COLO668 (cell line): ENCODE measurements at regions not wholly inside any gene's neighbourhood (a gene's known extent, or its start where the extent isn't known, plus 50 kb on each side); places are given as distances from the start of the nearest gene placed in this dataset.

Source experiments
- DNase-seq: peaks from one replicate; lab custom pipeline; 2025; ENCODE audit not compliant: unreplicated experiment; lab: John Stamatoyannopoulos, UW

DNA sequence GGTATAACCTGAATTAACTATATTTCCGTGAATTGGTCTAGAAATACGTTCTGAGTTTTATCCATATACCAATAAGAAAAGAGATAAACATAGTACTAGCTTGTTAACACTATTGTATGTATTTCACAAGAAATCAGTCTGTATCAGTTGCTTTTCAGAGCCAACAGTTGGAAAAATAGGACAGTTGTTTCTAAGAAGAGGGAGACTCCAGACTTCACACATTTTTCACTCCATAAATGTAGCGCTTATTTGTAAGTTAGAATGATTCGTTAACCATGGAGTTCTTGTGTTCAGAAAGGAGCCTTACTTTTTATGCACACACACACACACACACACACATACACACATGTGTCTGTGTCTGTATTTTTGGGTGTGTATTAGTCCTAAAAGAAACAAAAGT, 376.7 kb upstream of the SMIM31 start:
- DNase-seq = no peak

DNA sequence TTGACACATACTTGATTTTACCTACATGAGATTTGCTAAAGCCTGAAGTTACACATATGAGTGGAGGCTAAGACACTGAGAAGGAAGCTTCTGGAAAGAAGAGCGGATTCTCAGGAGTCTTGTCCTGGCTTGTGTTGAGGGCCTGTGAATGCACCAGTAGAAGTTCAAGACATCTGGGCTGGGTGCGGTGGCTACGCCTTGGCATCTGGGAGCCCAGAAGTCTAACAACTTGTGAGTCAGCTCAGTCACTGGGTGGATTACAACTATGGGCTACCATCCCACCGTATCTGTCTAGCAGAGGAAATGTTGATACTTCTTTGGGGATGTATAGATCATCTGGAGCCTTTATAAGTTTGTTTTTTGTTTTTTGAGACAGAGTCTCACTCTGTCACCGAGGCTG, 375.6 kb upstream of the SMIM31 start:
- no peak for DNase-seq

DNA sequence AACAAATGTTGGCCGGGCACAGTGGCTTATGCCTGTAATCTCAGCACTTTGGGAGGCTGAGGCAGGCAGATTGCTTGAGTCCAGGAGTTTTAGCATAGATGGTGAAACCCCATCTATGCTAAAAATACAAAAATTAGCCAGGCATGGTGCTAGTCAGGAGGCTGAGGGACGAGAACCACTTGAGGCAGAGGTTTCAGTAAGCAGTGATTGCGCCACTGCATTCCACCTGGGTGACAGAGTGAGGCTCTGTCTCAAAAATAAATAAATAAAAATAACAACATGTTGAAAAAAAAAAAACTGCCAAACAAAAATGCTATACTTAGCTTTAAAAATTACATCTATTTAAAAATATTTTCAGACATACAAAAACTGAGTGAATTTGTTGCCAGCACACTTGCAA, 374.2 kb upstream of the SMIM31 start:
- no peak for DNase-seq

DNA sequence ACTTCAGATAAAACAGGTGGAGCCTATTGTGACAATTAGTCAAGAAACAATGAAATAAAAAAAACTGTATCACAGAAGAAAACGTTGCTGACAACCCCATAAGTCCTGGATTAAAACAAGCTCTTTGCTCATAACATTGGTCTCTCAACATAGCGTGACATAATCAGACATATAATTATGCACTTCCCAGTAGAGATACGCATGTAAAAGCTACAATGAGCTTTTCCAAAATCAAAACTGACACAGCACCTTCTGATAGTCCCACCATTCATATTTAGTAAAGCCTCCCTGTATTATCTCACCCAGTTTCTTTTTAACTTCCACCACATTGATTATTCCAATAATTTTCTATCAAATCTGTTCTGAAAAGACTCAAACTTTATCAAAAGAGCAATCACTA, 372.1 kb upstream of the SMIM31 start:
- DNase-seq = no peak

DNA sequence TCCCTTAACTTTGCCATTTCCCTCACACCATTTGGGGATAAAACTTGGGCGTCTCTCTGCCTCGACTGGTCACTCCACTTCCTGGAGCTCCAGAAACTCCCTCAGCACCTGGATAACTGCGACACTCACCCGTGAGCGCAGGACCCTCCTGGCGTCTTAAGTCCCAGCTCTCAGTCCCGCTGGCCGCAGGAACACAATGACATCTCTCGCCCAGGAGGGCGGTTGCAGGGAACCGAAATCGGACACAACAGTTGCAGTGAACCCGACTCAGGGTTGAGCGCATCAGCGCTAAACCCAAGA, 370.9 kb upstream of the SMIM31 start:
- DNase-seq = no peak

DNA sequence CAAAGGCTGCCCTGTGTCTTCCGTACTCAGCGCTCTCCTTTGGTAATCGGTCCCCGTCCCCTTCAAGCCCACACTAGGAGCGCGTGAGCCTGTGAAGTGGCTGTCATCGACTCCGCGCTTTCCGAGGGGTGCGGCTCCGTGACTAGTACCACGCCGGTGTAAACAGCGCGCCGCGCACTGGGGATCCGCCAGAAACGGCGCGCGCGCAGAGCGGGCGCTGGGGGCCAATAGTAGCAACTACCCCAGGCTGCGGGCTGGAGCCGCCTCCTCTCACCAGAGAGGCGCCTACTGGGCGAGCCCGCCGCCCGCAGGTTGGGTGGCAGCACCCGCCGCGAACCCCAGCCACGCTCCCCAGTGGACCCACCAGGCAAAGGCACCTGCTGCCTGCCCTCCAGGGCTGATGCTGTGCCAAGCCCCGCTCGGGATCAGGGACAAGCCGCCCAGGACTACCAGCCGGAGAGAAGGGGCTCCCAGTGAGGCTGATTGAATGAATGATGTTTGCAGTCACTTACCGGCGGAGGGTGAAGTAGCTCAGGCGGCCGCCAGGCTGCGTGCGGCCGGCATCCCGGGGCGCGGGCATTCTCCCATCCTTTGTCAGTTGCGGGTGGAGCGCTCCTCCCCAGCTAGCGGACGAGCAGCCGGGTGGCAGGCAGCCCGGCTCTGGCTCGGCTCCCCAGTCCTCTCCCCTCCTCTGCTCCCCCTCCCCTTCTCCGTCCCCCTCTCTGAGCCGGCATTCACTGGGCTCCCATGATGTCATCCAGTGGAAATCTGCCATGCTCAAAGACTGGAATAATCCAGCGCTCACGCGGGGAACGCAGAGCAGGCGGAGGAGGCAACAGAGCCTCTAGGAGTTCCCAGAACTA, 370.3 kb upstream of the SMIM31 start:
- no peak for DNase-seq

DNA sequence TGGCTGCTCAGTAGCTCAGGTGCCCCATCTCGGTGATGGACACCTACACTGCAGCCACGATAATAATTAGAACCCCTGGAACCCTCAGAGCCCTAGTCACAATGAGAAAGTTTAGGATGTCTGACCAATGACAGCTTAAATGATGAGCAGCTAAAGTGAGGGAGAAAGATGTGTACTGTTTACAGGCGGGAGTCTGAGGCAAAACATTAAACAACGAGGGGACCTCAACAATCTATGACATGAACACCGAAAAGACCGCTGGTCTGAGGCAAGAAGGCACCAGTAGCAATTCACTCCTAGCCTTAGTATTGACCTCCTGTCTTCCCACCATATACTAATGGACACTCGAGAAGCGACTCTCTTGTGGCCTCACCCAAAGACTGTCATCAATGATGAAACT, 369.5 kb upstream of the SMIM31 start:
- no peak for DNase-seq

DNA sequence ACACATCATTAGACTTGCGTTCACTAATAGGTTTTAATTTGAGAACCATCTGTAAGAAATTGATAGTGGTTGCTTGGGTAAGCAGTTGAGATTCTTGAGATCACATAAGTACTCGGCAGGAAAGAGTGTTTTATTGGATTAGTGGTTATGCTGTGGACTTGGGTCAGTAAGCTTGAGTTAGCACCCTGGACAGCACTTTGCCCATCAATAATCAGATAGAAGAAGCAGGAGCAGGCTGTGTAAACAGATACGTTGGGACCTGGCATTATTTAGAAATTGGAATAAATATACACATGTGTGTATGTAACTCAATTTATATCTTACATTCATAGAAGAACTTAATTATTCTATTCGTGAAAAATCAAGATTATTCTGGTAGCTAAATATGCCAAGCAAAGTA, 357.5 kb upstream of the SMIM31 start:
- DNase-seq = no peak

DNA sequence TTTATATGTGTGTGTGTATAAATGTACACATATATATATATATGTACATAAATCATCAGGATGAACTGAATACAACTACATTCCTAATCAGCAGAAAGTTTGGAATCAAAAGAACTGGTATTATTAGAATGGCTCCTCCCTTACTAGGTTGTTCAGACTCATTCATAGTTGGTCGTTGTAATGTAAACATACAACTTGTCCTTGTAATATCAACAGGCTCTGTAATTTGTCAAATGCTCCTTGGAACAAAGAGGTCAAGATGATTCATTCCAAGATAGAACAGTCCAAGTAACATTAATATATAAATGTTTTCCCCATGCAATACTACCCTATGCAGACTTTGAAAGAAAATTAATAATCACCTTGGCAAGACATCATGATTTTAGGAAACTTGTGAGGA, 351.4 kb upstream of the SMIM31 start:
- DNase-seq = no peak

DNA sequence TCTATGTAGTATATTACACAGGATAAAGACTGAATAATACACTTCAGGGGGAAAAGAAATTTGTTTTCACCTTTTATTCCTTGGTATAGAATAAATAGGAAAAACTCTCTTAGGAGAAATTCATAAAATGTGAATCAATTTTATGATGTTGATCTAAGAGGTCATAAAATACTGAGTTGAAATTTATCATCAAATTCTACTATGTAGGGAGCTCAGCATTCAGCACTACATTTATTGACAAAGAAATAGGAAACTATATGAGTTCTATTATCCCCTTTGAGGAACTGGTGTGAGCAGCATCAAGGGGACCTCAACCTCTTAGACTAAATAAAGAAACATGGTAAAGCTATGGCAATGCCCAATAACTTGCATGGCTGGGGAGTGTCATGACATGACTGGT, 348.2 kb upstream of the SMIM31 start:
- DNase-seq = no peak

DNA sequence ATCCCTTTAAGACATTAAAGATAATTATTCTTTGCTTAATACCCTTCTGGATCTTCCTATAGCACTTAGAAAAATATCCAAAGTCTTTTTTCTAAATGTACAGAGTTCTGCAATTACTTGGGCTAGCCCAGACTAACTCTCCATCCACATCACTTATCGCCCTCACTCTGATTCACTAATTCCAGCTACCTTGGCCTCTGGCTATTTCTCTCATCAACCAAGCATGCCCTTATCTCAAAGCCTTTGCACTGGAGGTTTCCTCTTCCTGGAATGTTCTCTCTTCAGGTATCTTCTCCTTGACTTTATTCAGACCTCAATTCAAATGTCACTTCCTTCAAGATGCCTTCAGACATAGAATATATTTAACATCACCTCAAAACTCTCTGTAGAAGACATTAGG, 345.1 kb upstream of the SMIM31 start:
- no peak for DNase-seq

DNA sequence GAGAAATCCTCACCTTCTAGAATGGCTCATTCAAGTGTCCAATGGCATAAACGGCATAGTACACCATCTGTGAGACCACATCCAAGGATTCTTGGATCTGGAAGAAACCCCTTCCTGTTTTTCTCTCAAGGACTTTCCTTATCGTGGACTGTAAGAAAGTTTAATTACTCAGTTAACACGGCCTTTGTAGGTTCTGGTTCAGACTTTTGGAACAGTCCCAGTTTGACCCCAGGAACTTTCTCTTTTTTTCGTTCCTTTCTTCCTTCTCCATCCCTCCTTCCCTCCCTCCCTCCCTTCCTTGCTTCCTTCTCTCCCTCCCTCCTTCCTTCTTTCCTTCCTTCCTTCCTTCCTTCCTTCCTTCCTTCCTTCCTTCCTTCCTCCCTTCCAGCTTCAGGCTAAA, 343.5 kb upstream of the SMIM31 start:
- no peak for DNase-seq

DNA sequence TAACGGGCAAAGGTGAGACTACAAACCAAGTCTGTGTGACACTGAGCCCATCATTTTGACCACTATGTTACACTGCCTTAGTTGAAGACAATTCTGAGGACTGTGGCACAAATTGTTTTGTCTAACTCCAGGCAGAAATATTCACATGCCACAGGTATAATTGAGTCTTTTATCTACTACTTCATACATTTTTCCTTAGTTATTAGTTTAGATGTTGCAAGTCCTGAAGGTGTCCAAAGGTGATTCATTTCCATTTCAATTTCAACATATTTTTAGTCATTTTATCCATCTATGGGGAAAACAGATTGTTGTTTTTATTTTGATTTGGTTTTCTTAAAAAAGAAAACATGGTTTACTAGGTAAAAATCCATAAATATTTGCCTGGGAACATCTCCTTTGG, 341.7 kb upstream of the SMIM31 start:
- no peak for DNase-seq

DNA sequence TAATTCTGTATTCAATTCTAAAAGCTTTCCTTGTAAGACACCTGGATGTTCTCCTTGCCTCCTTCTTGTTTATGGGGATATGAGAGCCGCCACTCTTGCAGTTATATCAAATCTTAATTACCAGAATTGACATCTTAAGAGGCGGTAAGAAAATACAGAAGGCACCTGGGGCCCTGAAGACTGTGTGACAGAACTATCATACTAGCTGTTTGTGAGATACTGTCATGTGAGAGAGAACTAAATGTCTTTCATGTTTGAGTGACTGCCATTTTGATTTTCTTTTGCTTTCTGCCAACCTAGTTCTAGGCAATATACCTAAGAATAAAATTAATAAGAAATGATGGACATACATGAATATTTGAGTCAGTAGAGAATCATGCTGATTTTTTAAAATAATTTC, 340.2 kb upstream of the SMIM31 start:
- no peak for DNase-seq

DNA sequence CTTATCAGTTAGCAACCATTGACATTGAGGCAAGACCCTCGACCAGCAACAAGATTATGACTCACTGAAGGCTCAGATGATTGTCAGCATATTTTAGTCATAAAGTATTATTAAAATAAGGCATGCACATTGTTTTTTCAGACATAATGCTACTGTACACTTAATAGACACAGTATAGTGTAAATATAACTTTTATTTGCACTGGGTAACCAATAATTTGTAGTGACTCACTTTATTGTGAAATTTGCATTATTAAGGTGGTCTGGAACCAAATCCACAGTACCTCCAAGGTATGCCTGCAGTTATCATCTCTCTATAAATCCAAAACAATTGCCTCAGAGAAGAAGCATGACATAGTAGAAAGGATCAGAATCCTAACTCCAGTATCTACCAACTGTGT, 330.1 kb upstream of the SMIM31 start:
- no peak for DNase-seq

DNA sequence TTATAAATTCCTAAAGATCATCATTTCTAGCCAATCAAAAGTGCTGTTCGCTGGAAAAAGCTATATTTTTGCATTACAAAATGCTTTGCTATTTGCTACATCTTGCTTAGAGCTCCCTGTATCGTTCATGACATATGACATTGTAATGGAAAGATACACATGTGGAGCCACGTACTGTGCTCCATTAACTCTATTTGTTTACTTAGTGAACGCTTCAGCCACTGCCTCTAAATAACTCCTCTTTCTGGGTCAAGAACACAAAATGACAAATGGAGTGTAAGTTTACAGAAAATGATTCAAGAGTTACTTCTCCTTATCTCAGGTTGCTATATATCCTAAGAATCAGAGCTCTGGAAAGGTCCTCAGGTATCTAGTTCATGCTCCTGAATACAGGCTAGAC, 329.1 kb upstream of the SMIM31 start:
- DNase-seq = no peak

DNA sequence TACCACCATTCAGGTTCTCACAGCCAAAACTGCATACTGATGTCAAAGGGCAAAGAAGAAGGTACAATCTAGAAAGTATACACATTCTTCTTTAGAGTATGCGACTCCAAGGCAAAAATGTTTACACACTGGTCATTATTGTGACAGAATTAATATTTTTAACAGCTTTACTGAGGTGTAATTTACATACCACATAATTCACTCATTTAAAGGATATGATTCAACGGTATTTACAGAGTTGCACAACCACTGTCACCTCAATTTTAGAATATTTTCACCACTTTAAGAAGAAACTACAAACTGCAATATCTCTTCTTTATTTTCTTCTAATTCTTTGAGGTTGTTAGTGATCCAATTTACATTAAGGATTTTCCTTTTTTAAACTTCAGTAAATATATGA, 325.4 kb upstream of the SMIM31 start:
- DNase-seq = no peak

DNA sequence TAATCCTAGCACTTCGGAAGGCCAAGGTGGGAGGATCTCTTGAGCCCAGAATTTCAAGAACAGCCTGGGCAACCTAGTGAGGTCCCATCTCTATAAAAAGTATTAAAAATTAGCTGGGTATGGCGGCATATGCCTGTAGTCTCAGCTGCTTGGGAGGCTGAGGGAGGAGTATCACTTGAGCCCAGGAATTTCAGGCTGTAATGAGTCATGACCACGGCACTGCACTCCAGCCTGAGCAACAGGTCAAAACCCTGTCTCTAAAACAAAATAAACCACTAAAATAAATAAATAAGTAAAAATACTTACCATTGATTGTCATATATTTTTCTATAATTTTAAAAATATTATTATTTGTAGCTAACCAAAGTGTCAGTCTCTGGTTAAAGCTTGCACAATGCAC, 315.6 kb upstream of the SMIM31 start:
- no peak for DNase-seq

DNA sequence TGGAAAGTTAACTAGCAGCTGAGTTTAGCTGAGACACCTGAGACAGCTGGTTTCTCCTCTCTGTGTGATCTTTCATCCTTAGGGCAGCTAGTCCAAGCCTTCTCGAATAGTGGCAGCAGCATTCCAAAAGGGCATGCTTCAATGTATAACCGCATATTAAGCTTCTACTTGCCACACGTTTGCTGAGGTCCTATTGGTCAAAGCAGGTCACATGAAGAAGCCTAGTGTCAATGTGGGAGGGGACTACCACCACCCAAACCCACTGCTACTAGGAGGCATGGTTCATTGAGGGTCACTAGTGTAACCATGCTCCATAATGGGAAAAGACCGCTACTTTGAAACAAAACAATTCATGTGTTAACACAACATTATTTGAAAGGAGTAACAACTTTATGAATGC, 314.9 kb upstream of the SMIM31 start:
- DNase-seq = no peak

DNA sequence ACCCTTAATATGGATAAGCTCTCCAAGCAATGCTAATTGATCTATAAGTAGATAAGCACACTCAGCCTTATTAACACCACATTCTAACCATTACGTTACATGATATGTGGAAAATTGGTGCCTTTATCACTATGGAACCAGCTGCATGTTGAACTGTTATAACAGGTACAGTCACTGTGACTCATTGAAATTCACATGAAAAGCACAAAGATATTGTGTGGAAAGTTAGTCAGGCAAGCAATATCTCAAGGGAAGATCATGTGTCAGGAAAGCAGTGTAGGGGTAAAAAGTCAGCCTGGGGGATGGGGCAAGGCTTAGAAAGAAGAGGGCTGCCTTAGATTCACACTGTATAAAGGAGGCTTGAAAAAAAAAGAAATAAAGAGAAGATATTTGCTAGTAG, 313.7 kb upstream of the SMIM31 start:
- no peak for DNase-seq

DNA sequence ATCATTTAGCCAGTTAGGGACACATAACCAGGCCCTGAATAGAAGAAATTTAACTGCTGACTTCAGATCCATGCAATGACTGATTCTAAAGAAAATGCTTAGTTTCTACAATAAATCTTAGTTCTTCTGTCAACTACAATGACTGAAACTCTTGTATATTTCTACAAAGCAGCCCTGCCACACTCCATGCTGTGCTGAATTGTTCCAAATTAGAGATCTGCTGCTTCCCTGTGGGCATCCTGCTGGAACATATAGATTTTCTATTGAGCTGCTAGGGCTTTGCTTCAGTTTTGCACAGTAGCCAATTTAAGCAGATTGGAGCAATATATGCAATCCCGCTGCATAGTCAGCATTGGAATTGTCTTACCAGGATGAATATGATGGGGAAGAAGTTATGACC, 312.8 kb upstream of the SMIM31 start:
- DNase-seq = no peak

DNA sequence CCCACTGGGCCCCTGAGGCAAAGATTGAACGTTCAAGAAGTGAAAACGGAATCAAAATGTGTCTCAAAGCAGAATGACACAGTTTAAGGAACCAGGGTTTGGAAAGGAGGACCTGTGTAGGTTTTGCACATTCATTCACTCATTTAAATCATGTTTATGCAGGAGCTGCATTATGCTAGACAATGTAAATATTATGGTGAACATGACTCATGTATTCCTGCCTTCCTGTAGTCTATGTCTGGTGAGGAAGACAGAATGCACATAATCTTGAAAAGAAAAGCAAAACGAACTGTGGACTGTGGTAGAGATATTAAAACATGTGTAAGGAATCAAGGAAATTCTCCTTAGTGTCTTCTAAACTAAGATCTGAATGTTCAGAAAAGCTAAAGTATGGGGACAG, 311.8 kb upstream of the SMIM31 start:
- no peak for DNase-seq

DNA sequence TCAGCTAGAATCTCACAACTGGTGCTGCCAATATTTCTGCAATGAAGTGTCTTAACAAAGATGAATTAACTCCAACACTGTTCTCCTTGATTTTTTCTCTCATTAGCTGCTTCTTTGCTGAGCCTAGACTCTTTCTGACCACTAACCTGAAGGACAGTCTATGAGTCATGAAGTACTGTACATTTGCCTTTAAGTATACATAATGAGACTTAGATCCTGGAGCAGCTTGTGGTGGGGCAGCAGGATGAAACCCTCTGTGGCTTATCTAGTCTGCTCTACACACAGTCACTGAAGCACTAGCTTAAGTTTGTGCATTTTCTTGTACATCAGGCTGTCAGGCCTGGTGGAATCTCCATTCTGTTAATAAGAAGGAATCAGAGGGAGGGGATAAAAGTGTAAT, 307.4 kb upstream of the SMIM31 start:
- DNase-seq = no peak

DNA sequence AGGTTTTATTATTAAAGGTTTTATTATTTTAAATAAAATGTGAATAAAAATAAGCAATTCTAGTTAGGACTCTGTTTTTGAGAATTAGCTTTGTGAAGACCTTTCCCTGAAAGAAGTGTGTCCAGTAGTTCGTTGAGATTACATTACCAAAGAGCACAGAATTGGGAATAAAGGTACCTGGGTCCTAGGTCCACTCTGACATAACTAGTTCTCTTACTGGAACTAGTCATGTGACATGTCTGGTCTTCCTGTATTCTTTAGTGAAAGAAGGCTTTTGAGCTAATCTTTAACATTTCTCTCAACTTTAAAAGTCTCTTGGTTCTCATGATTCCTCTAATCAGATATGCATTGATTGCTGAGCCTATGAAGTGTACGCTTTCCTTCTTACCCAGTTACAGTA, 292.0 kb upstream of the SMIM31 start:
- DNase-seq = no peak
